ENCODE measurements at regions not wholly inside any gene's neighbourhood (a gene's known extent, or its start where the extent isn't known, plus 50 kb on each side); places are given as distances from the start of the nearest gene placed in this dataset.

- TF ChIP-seq CTCF (IDR thresholded peaks at IDR 0.05), result no peak
- TF ChIP-seq POLR2A (IDR thresholded peaks at IDR 0.05), result no peak
Measured at GRCh38 chr2:42856891-42857632, 64.7 kb upstream of the HAAO start.

Data from transverse colon (tissue), 3 donors.